ENCODE measurements at regions not wholly inside any gene's neighbourhood (a gene's known extent, or its start where the extent isn't known, plus 50 kb on each side); places are given as distances from the start of the nearest gene placed in this dataset.

DNA sequence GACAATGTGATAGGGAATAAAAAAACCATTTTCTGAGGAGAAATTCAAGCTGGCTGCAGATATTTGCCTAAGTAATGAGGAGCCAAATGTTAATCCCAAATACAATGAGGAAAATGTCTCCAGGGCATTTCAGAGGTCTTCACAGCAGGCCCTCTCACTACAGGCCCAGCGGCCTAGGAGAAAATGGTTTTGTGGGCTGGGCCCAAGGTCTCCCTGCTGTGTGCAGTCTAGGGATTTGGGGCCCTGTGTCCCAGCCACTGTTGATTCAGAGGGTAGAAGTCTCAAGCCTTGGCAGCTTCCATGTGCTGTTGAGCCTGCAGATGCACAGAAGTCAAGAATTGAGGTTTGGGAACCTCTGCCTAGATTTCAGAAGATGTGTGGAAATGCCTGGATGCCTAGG is 778.7 kb downstream of the CENPC start:
- Histone ChIP-seq H3K9ac (replicated peaks; ENCODE audit: extremely low read depth, insufficient read depth, low read length) (no peak overlapping the region), H3K36me3 (ENCODE audit: control insufficient read depth in 2 of 2, extremely low read depth in 1 of 2, insufficient read depth in 2 of 2, low read length in 2 of 2) (no peaks in the 10 kb centered on the region), H3K9me3 (replicated peaks; ENCODE audit: control insufficient read depth, insufficient read depth, low read length) (no peaks in the 10 kb centered on the region), H3K79me2 (ENCODE audit: control insufficient read depth, insufficient read depth, low read length) (no peaks in the 10 kb centered on the region), H3K4me3 (replicated peaks in 1 of 3; ENCODE audit: insufficient read depth in 1 of 3, low read depth in 1 of 3, low read length in 3 of 3) (no peak overlapping the region), H3K4me1 (ENCODE audit: control insufficient read depth, extremely low read depth, insufficient read depth, low read length) (no peaks in the 10 kb centered on the region), H3K9me1 (replicated peaks; ENCODE audit: control insufficient read depth, extremely low read depth, insufficient read depth, low read length) (no peaks in the 10 kb centered on the region), H4K20me1 (replicated peaks; ENCODE audit: control insufficient read depth, extremely low read depth, insufficient read depth, low read length) (no peaks in the 10 kb centered on the region), H3K27me3 (ENCODE audit: control insufficient read depth in 2 of 2, insufficient read depth in 2 of 2, low read length in 2 of 2) (no peaks in the 10 kb centered on the region), H2AFZ (ENCODE audit: low read depth, low read length) (no peak overlapping the region), H3K27ac (ENCODE audit: insufficient read depth, low read depth, low read length) (no peak overlapping the region), H3K4me2 (ENCODE audit: insufficient read depth, low read length) (no peak overlapping the region)
- ChIA-PET CTCF (no interaction called here), POLR2A (no interaction called here)
- FAIRE-seq (no peak), DNase-seq (ENCODE audit: low read depth, low spot score) (no peak)
- intact Hi-C loops (cut with micrococcal nuclease) (no loop called here), dilution Hi-C loops (cut with MboI; ENCODE audit: extremely low pct_ligation_motif_present, low sequenced_read_pairs) (no loop called here)
- no peak for TF ChIP-seq MYC (IDR thresholded peaks at IDR 0.05; ENCODE audit: low read depth, low read length)
- no peak for TF ChIP-seq EZH2 (IDR thresholded peaks at IDR 0.05; ENCODE audit: borderline replicate concordance, low read depth, low read length, severe bottlenecking)
- TF ChIP-seq MAX (IDR thresholded peaks at IDR 0.05; ENCODE audit: insufficient read depth, insufficient read length) = no peak
- TF ChIP-seq, protein P1, sequence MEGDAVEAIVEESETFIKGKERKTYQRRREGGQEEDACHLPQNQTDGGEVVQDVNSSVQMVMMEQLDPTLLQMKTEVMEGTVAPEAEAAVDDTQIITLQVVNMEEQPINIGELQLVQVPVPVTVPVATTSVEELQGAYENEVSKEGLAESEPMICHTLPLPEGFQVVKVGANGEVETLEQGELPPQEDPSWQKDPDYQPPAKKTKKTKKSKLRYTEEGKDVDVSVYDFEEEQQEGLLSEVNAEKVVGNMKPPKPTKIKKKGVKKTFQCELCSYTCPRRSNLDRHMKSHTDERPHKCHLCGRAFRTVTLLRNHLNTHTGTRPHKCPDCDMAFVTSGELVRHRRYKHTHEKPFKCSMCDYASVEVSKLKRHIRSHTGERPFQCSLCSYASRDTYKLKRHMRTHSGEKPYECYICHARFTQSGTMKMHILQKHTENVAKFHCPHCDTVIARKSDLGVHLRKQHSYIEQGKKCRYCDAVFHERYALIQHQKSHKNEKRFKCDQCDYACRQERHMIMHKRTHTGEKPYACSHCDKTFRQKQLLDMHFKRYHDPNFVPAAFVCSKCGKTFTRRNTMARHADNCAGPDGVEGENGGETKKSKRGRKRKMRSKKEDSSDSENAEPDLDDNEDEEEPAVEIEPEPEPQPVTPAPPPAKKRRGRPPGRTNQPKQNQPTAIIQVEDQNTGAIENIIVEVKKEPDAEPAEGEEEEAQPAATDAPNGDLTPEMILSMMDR (IDR thresholded peaks at IDR 0.05; ENCODE audit: extremely low read depth in 1 of 2, insufficient read depth in 1 of 2, low read depth in 1 of 2, low read length in 2 of 2) = no peak
- TF ChIP-seq JUN (IDR thresholded peaks at IDR 0.05; ENCODE audit: borderline replicate concordance, insufficient read depth, insufficient read length, low read depth) = no peak
- no peak for TF ChIP-seq POLR2AphosphoS5 (IDR thresholded peaks at IDR 0.05; ENCODE audit: insufficient read depth, low read depth, low read length)
- no peak for TF ChIP-seq POLR2A (IDR thresholded peaks at IDR 0.05; ENCODE audit: low read depth, low read length)
- no peak for TF ChIP-seq GATA2 (IDR thresholded peaks at IDR 0.05; ENCODE audit: insufficient read depth, insufficient read length, low read depth, low read length)
- no peak for TF ChIP-seq FOS (IDR thresholded peaks at IDR 0.05; ENCODE audit: borderline replicate concordance, insufficient read depth, low read length)
- no TSS peak for BruUV-seq (replicated peaks)

Data from endothelial cell of umbilical vein (primary cell).